HL-60 (cell line): ENCODE measurements at regions not wholly inside any gene's neighbourhood (a gene's known extent, or its start where the extent isn't known, plus 50 kb on each side); places are given as distances from the start of the nearest gene placed in this dataset.

Source experiments
- DNase-seq, 2 experiments: peaks; one replicate each; pipeline ENCODE4 v3.0.0-alpha.2; 2010 to 2020; ENCODE audit warnings: low read depth in 1 of 2, low spot score in 1 of 2
- H3K27ac ChIP-seq: fragments of 250-450 bp; sonication (Bioruptor Pico); replicated peaks from 2 replicates; pipeline ENCODE4 v1.5.1; 2020; ENCODE audit warnings: mild to moderate bottlenecking, moderate library complexity
- H3K27me3 ChIP-seq: fragments of 250-450 bp; sonication (Bioruptor Pico); 2 replicates; pipeline ENCODE4 v1.5.1; 2021; ENCODE audit warnings: mild to moderate bottlenecking, moderate library complexity; ENCODE audit not compliant: insufficient read depth, poor library complexity, severe bottlenecking
- H3K4me3 ChIP-seq: replicated peaks from 2 replicates; pipeline ENCODE4 v1.5.1; 2011; ENCODE audit warnings: mild to moderate bottlenecking, control low read depth, low read length; ENCODE audit not compliant: insufficient read depth
- CTCF ChIP-seq: IDR thresholded peaks from one replicate; pipeline ENCODE4 v1.5.1; 2011; ENCODE audit warnings: low read length, control low read depth, inconsistent platforms; ENCODE audit not compliant: insufficient read depth
- GABPA ChIP-seq: IDR thresholded peaks from 2 replicates; pipeline ENCODE4 v1.6.1; 2012; ENCODE audit warnings: low read depth
- POLR2AphosphoS5 ChIP-seq: IDR thresholded peaks from 2 replicates; pipeline ENCODE4 v1.6.1; 2012; ENCODE audit warnings: low read depth
- REST ChIP-seq: IDR thresholded peaks from 2 replicates; pipeline ENCODE4 v1.6.1; 2012; ENCODE audit warnings: low read depth; ENCODE audit not compliant: insufficient replicate concordance
- SPI1 ChIP-seq: IDR thresholded peaks from 2 replicates; pipeline ENCODE4 v1.6.1; 2012; ENCODE audit warnings: low read depth, mild to moderate bottlenecking, borderline replicate concordance

- no peak for TF ChIP-seq SPI1
- TF ChIP-seq POLR2AphosphoS5, result no peak
- no peak for TF ChIP-seq CTCF
- no peak for TF ChIP-seq GABPA
- no peak for TF ChIP-seq REST
These were observed 299.8 kb upstream of the KITLG start for GRCh38 chr12:88880051-88880450.

GRCh38 chr12:88878295-88878694, 298.0 kb upstream of the KITLG start:
- Histone ChIP-seq H3K27me3 (no peaks in the 10 kb centered on the region), H3K4me3 (no peak overlapping the region), H3K27ac (no peak overlapping the region)
- no peak for DNase-seq
- TF ChIP-seq POLR2AphosphoS5 (no peak), GABPA (no peak), SPI1 (no peak), REST (no peak)

More at GRCh38 chr12:88880051-88880450, 299.8 kb upstream of the KITLG start:
- Histone ChIP-seq H3K27ac (no peak overlapping the region), H3K4me3 (no peak overlapping the region), H3K27me3 (no peaks in the 10 kb centered on the region)
- DNase-seq, result no peak

GRCh38 chr12:88876857-88877256, 296.6 kb upstream of the KITLG start:
- Histone ChIP-seq H3K4me3 (no peak overlapping the region), H3K27ac (no peak overlapping the region), H3K27me3 (peaks cover 2% of the 10 kb centered on the region)
- TF ChIP-seq SPI1 (no peak), REST (no peak), POLR2AphosphoS5 (no peak), CTCF (no peak)
- DNase-seq, result no peak
